ACC112 (cell line): ENCODE measurements at regions not wholly inside any gene's neighbourhood (a gene's known extent, or its start where the extent isn't known, plus 50 kb on each side); places are given as distances from the start of the nearest gene placed in this dataset.

Experiments
- H2AFZ ChIP-seq: fragments of 200-600 bp; sonication (generic); one replicate; pipeline ENCODE4 v1.6.0; 2017; ENCODE audit warnings: antibody characterized with exemption, low read length; ENCODE audit not compliant: unreplicated experiment
- H3K27ac ChIP-seq: fragments of 200-600 bp; sonication (generic); 2 replicates; pipeline ENCODE4 v1.5.1; 2014; ENCODE audit warnings: low read depth, mild to moderate bottlenecking, antibody characterized with exemption, low read length, moderate library complexity
- H3K27me3 ChIP-seq: fragments of 200-600 bp; sonication (generic); 2 replicates; pipeline ENCODE4 v1.6.1; 2014; ENCODE audit warnings: mild to moderate bottlenecking, antibody characterized with exemption, low read length, moderate library complexity, mixed read lengths; ENCODE audit not compliant: insufficient read depth
- H3K36me3 ChIP-seq: fragments of 200-600 bp; sonication (generic); 2 replicates; pipeline ENCODE4 v1.6.1; 2016; ENCODE audit warnings: mild to moderate bottlenecking, antibody characterized with exemption, low read length, moderate library complexity, mixed read lengths; ENCODE audit not compliant: insufficient read depth
- H3K4me1 ChIP-seq: fragments of 200-600 bp; sonication (generic); one replicate; pipeline ENCODE4 v1.6.1; 2016; ENCODE audit warnings: low read length, mixed read lengths; ENCODE audit not compliant: insufficient read depth, unreplicated experiment, control insufficient read depth
- H3K4me3 ChIP-seq: fragments of 200-600 bp; sonication (generic); 2 replicates; pipeline ENCODE4 v1.5.1; 2014; ENCODE audit warnings: mild to moderate bottlenecking, low read depth, low read length
- H3K79me2 ChIP-seq: fragments of 200-600 bp; sonication (generic); one replicate; pipeline ENCODE4 v1.6.0; 2016; ENCODE audit warnings: low read length; ENCODE audit not compliant: control insufficient read depth, unreplicated experiment, insufficient read depth

DNA sequence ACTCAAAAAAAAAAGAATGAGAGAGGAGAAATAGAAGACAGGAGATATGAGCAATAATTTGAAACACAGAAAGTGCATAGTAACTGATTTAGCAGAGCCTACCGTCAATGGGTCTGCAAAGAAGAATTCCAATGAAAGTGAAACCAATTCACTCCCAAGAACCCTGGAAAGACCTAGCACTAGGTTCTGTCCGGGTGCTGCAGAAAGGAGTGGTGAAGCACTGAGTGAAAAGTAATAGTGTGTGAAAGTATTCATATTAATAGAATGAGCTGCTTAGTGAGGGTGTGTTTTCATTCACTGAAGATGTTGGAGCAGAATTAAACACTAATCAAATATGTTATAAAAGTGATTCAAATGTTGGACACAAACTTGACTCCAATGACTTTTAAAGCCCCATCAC is 51.3 kb upstream of the SLC30A5 start:
- Histone ChIP-seq H3K4me3 (peak overlapping the region; percentile 88; the same call in 1 of the 2 replicates), H3K4me1 (peaks cover 3% of the 10 kb centered on the region), H3K27ac (no peak overlapping the region), H3K79me2 (no peaks in the 10 kb centered on the region), H3K36me3 (no peaks in the 10 kb centered on the region), H2AFZ (peak overlapping the region; percentile 34), H3K27me3 (no peaks in the 10 kb centered on the region)

DNA sequence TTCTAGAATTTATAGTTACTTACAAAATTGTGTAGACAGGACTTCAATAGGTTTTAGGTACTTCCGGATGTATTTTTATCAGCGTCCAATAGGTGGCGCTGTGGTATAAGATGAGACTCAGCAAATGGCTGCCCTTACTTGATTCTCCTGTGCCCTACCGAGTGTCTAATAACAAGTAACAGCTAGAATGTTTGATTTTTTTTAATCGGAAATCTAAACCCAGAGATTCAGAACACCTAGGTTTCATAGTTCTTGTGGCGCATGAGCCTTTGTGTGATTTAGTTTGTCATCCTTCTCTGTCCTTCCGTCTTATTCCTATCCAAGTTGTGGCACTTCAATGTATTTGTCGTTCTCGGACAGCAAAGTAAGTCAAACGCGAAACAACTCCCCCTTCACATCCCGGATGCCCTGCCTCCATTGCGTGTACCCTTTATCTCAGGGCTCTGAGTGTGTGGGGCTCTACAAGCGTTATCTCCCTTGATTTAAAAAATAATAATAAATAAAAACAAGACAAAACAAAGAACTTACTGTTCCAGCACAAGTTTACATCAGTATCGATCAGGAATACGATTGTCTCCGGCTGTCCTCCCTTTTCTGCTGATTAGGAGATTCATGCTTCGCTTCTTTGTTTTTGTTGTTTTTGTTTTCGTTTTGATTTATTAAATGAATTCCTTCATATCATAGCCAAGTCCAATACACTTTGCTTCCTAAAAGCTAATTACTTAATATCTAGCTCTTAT is 50.7 kb upstream of the SLC30A5 start:
- peak overlapping the region; percentile 88 for H3K4me3 ChIP-seq
- peak overlapping the region; percentile 32; the same call in 1 of the 2 replicates for H3K27ac ChIP-seq
- H3K27me3 ChIP-seq: no peaks in the 10 kb centered on the region
- H3K4me1 ChIP-seq: peaks cover 3% of the 10 kb centered on the region
- H3K79me2 ChIP-seq: no peaks in the 10 kb centered on the region
- H2AFZ ChIP-seq: peak overlapping the region; percentile 99
- H3K36me3 ChIP-seq: no peaks in the 10 kb centered on the region

DNA sequence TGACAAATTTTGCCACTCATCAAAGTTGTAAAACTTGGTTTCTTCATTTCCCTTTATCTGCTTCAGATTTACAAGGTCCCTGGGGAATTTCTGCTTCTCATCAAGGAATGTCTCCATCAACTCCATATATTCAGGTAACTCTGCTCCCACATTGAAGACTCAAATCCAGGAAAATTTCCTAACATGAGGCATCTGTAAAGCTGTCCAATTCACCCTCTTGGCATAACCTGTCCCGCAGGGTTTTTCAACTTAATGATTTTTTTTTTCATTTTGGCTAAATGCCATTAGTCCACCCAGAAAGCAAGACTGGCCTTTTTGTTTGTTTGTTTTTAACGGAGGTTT is 50.2 kb upstream of the SLC30A5 start:
- H3K79me2 ChIP-seq: no peaks in the 10 kb centered on the region
- peak overlapping the region; percentile 48 for H2AFZ ChIP-seq
- no peak overlapping the region for H3K27ac ChIP-seq
- peak overlapping the region; percentile 88 for H3K4me3 ChIP-seq
- H3K36me3 ChIP-seq: no peaks in the 10 kb centered on the region
- no peaks in the 10 kb centered on the region for H3K27me3 ChIP-seq
- peaks cover 3% of the 10 kb centered on the region for H3K4me1 ChIP-seq
